HG02840 (cell line): ENCODE measurements at regions not wholly inside any gene's neighbourhood (a gene's known extent, or its start where the extent isn't known, plus 50 kb on each side); places are given as distances from the start of the nearest gene placed in this dataset.
"Not testable (repeated sequence)": the region's sequence is repeated elsewhere in the genome, so short reads cannot be mapped to it uniquely, and the experiment has no call there.

Experiments used
- ATAC-seq: cut with Tn5 transposase; IDR thresholded peaks from one replicate; pipeline ENCODE4 v1.9.1; 2021; ENCODE audit warnings: mild to moderate bottlenecking, moderate library complexity, moderate number of reproducible peaks; ENCODE audit not compliant: unreplicated experiment, low FRiP score

- ATAC-seq: no peak
These were observed 199.9 kb downstream of the KLF6 start for GRCh38 chr10:3584926-3585784.

GRCh38 chr10:3580565-3580964 lies 204.4 kb downstream of the KLF6 start:
- ATAC-seq: no peak

GRCh38 chr10:3579845-3580244 lies 205.2 kb downstream of the KLF6 start:
- ATAC-seq: no peak

GRCh38 chr10:3578682-3579081 lies 206.3 kb downstream of the KLF6 start:
- ATAC-seq: no peak

GRCh38 chr10:3578159-3578558 lies 206.8 kb downstream of the KLF6 start:
- ATAC-seq: no peak

GRCh38 chr10:3574451-3574850 lies 210.6 kb downstream of the KLF6 start:
- ATAC-seq: no peak

- ATAC-seq: no peak
These were observed 211.5 kb downstream of the KLF6 start for GRCh38 chr10:3573498-3573897.

- ATAC-seq: no peak
These were observed 213.6 kb downstream of the KLF6 start for GRCh38 chr10:3571310-3571825.

GRCh38 chr10:3570855-3571266 lies 214.1 kb downstream of the KLF6 start:
- ATAC-seq: no peak

GRCh38 chr10:3570131-3570729 lies 214.8 kb downstream of the KLF6 start:
- no peak for ATAC-seq

GRCh38 chr10:3568983-3569382 lies 216.0 kb downstream of the KLF6 start:
- no peak for ATAC-seq

GRCh38 chr10:3568392-3568791 lies 216.6 kb downstream of the KLF6 start:
- ATAC-seq: no peak

GRCh38 chr10:3567291-3567963 lies 217.6 kb downstream of the KLF6 start:
- ATAC-seq: no peak

- no peak for ATAC-seq
These were observed 218.4 kb downstream of the KLF6 start for GRCh38 chr10:3566627-3567026.

- ATAC-seq: no peak
These were observed 220.5 kb downstream of the KLF6 start for GRCh38 chr10:3564346-3565002.

GRCh38 chr10:3563298-3563697 lies 221.7 kb downstream of the KLF6 start:
- ATAC-seq: no peak

- ATAC-seq: not testable (repeated sequence)
These were observed 224.4 kb downstream of the KLF6 start for GRCh38 chr10:3560628-3561027.

- no peak for ATAC-seq
These were observed 225.5 kb downstream of the KLF6 start for GRCh38 chr10:3559527-3559926.

GRCh38 chr10:3559011-3559410 lies 226.0 kb downstream of the KLF6 start:
- no peak for ATAC-seq

GRCh38 chr10:3556191-3557017 lies 228.6 kb downstream of the KLF6 start:
- not testable (repeated sequence) for ATAC-seq
